ENCODE measurements at regions not wholly inside any gene's neighbourhood (a gene's known extent, or its start where the extent isn't known, plus 50 kb on each side); places are given as distances from the start of the nearest gene placed in this dataset.

- H3K79me2 ChIP-seq (ENCODE audit: insufficient read depth, low read length), result no peaks in the 10 kb centered on the region
- H3K9ac ChIP-seq (ENCODE audit: low read length), result no peak overlapping the region
- H3K27ac ChIP-seq (ENCODE audit: low read depth, low read length, poor library complexity, severe bottlenecking), result no peak overlapping the region
- no peak overlapping the region for H3K4me3 ChIP-seq (ENCODE audit: low read depth, low read length, poor library complexity, severe bottlenecking)
- H3F3A ChIP-seq (ENCODE audit: insufficient read depth, low read length), result no peaks in the 10 kb centered on the region
- no peaks in the 10 kb centered on the region for H3K9me2 ChIP-seq (ENCODE audit: low read depth, low read length)
- no peaks in the 10 kb centered on the region for H4K20me1 ChIP-seq (ENCODE audit: insufficient read depth, low read length)
- H3K36me3 ChIP-seq (ENCODE audit: insufficient read depth, low read length), result no peaks in the 10 kb centered on the region
- TF ChIP-seq EZH2 (IDR thresholded peaks at IDR 0.05; ENCODE audit: borderline replicate concordance, low read length) (no peak), CTCF (IDR thresholded peaks at IDR 0.05; ENCODE audit: low read length) (no peak)
- no peaks in the 10 kb centered on the region for H3K9me3 ChIP-seq (ENCODE audit: low read length)
- no peak overlapping the region for H2AFZ ChIP-seq (ENCODE audit: low read length)
- no peaks in the 10 kb centered on the region for H3K4me1 ChIP-seq (ENCODE audit: insufficient read depth, low read length, severe bottlenecking)
- no peaks in the 10 kb centered on the region; the same call in 1 of the 2 replicates for H3K27me3 ChIP-seq (ENCODE audit: insufficient read depth, low read length)
- no peak overlapping the region for H3K4me2 ChIP-seq (ENCODE audit: low read length)
Observed at GRCh38 chr12:125744201-125744600, 679.0 kb downstream of the AACS start.

- Histone ChIP-seq H3K4me2 (ENCODE audit: low read length) (no peak overlapping the region), H3K4me3 (ENCODE audit: low read depth, low read length, poor library complexity, severe bottlenecking) (no peak overlapping the region), H3K27me3 (ENCODE audit: insufficient read depth, low read length) (no peaks in the 10 kb centered on the region), H4K20me1 (ENCODE audit: insufficient read depth, low read length) (no peaks in the 10 kb centered on the region), H3K9ac (ENCODE audit: low read length) (no peak overlapping the region), H3K27ac (ENCODE audit: low read depth, low read length, poor library complexity, severe bottlenecking) (no peak overlapping the region), H2AFZ (ENCODE audit: low read length) (no peak overlapping the region), H3F3A (ENCODE audit: insufficient read depth, low read length) (no peaks in the 10 kb centered on the region), H3K79me2 (ENCODE audit: insufficient read depth, low read length) (no peaks in the 10 kb centered on the region), H3K4me1 (ENCODE audit: insufficient read depth, low read length, severe bottlenecking) (no peaks in the 10 kb centered on the region), H3K9me3 (ENCODE audit: low read length) (no peaks in the 10 kb centered on the region), H3K36me3 (ENCODE audit: insufficient read depth, low read length) (no peaks in the 10 kb centered on the region), H3K9me2 (ENCODE audit: low read depth, low read length) (no peaks in the 10 kb centered on the region)
- no peak for TF ChIP-seq CTCF (IDR thresholded peaks at IDR 0.05; ENCODE audit: low read length)
- no peak for TF ChIP-seq EZH2 (IDR thresholded peaks at IDR 0.05; ENCODE audit: borderline replicate concordance, low read length)
Observed at GRCh38 chr12:125755512-125755911, 690.3 kb downstream of the AACS start.

- TF ChIP-seq EZH2 (IDR thresholded peaks at IDR 0.05; ENCODE audit: borderline replicate concordance, low read length), result no peak
- TF ChIP-seq CTCF (IDR thresholded peaks at IDR 0.05; ENCODE audit: low read length), result no peak
- H3K36me3 ChIP-seq (ENCODE audit: insufficient read depth, low read length), result no peaks in the 10 kb centered on the region
- H3K9me3 ChIP-seq (ENCODE audit: low read length), result no peaks in the 10 kb centered on the region
- no peak overlapping the region for H3K27ac ChIP-seq (ENCODE audit: low read depth, low read length, poor library complexity, severe bottlenecking)
- no peaks in the 10 kb centered on the region for H3K79me2 ChIP-seq (ENCODE audit: insufficient read depth, low read length)
- H3K4me1 ChIP-seq (ENCODE audit: insufficient read depth, low read length, severe bottlenecking), result no peaks in the 10 kb centered on the region
- no peak overlapping the region for H3K9ac ChIP-seq (ENCODE audit: low read length)
- H3F3A ChIP-seq (ENCODE audit: insufficient read depth, low read length), result no peaks in the 10 kb centered on the region
- no peak overlapping the region for H3K4me2 ChIP-seq (ENCODE audit: low read length)
- H2AFZ ChIP-seq (ENCODE audit: low read length), result no peak overlapping the region
- no peak overlapping the region for H3K4me3 ChIP-seq (ENCODE audit: low read depth, low read length, poor library complexity, severe bottlenecking)
- H4K20me1 ChIP-seq (ENCODE audit: insufficient read depth, low read length), result no peaks in the 10 kb centered on the region
- 0 out of 2 replicates have a peak, but pooled peaks cover 4% of the 10 kb centered on the region for H3K27me3 ChIP-seq (ENCODE audit: insufficient read depth, low read length)
- no peaks in the 10 kb centered on the region for H3K9me2 ChIP-seq (ENCODE audit: low read depth, low read length)
Observed at GRCh38 chr12:125766091-125766490, 700.9 kb downstream of the AACS start.
